H1 (cell line): ENCODE measurements at regions not wholly inside any gene's neighbourhood (a gene's known extent, or its start where the extent isn't known, plus 50 kb on each side); places are given as distances from the start of the nearest gene placed in this dataset.
A peak's percentile ranks its signal among the peaks of the same experiment; 100 is the strongest.

Experiments used
- CTCF ChIA-PET: fragments of 300-600 bp; sonication (Branson Sonifier 250); formaldehyde crosslinking; loops from one replicate; lab custom pipeline; 2021; ENCODE audit not compliant: partially characterized antibody; lab: Charles Lee
- POLR2A ChIA-PET: fragments of 300-600 bp; sonication (Branson Sonifier 250); formaldehyde crosslinking; loops from one replicate; lab custom pipeline; 2021; ENCODE audit warnings: inconsistent platforms; ENCODE audit not compliant: partially characterized antibody; lab: Charles Lee
- DNase-seq, 2 experiments: peaks; one replicate each; pipeline versions ENCODE4 v3.0.0 to v3.0.0-alpha.2; 2010 to 2022; ENCODE audit warnings: low spot score in 2 of 2, low read depth in 1 of 2, mixed read lengths in 1 of 2
- FAIRE-seq: peaks from 2 replicates; lab custom pipeline; 2011; peaks lifted over from hg19 to GRCh38; lab: Jason Lieb, UNC
- H2AFZ ChIP-seq: 2 replicates; pipeline ENCODE4 v1.8.1; 2012; ENCODE audit warnings: low read length, inconsistent platforms
- H2AK5ac ChIP-seq: 2 replicates; pipeline ENCODE4 v1.6.1; 2013; ENCODE audit warnings: low read depth, low read length
- H2BK120ac ChIP-seq: replicated peaks from 2 replicates; pipeline ENCODE3; 2013; ENCODE audit warnings: low read depth, low read length, inconsistent platforms
- H2BK12ac ChIP-seq: 2 replicates; pipeline ENCODE4 v1.6.1; 2013; ENCODE audit warnings: low read depth, low read length
- H2BK15ac ChIP-seq: 2 replicates; pipeline ENCODE4 v1.6.1; 2013; ENCODE audit warnings: low read length
- H2BK20ac ChIP-seq: 2 replicates; pipeline ENCODE4 v1.6.1; 2013; ENCODE audit warnings: low read length
- H2BK5ac ChIP-seq: 2 replicates; pipeline ENCODE4 v1.6.1; 2013; ENCODE audit warnings: low read depth, low read length
- H3K14ac ChIP-seq: 2 replicates; pipeline ENCODE4 v1.6.1; 2013; ENCODE audit warnings: inconsistent platforms; ENCODE audit not compliant: insufficient read length
- H3K18ac ChIP-seq: 2 replicates; pipeline ENCODE4 v1.6.1; 2013; ENCODE audit warnings: low read length; ENCODE audit errors: extremely low read depth
- H3K23ac ChIP-seq: 2 replicates; pipeline ENCODE4 v1.6.1; 2013; ENCODE audit warnings: inconsistent platforms; ENCODE audit not compliant: insufficient read length
- H3K23me2 ChIP-seq: 2 replicates; pipeline ENCODE4 v1.6.1; 2013; ENCODE audit warnings: low read depth, low read length
- H3K27ac ChIP-seq: 2 replicates; pipeline ENCODE4 v1.6.1; 2011; ENCODE audit warnings: low read depth, low read length, inconsistent platforms
- H3K27me3 ChIP-seq, 4 experiments: replicated peaks in 1 of 4; 1 replicate in 1 of 4; 2 replicates in 3 of 4; pipeline versions ENCODE4 v1.6.1 to v1.8.1; 2011 to 2013; ENCODE audit warnings: low read length in 3 of 4, mild to moderate bottlenecking in 3 of 4, inconsistent platforms in 2 of 4, mixed read lengths in 2 of 4, moderate library complexity in 1 of 4; ENCODE audit not compliant: control insufficient read depth in 3 of 4, insufficient read depth in 3 of 4; ENCODE audit errors: extremely low read depth in 1 of 4
- H3K36me3 ChIP-seq, 4 experiments: 2 replicates each; pipeline versions ENCODE4 v1.6.1 to v1.8.1; 2011 to 2013; ENCODE audit warnings: mild to moderate bottlenecking in 4 of 4, low read length in 3 of 4, moderate library complexity in 2 of 4, control low read depth in 1 of 4, inconsistent platforms in 1 of 4; ENCODE audit not compliant: insufficient read depth in 4 of 4, control insufficient read depth in 2 of 4
- H3K4ac ChIP-seq: replicated peaks from 2 replicates; pipeline ENCODE3; 2013; ENCODE audit warnings: low read length, low read depth, mixed read lengths, inconsistent platforms; ENCODE audit not compliant: insufficient read length
- H3K4me1 ChIP-seq, 4 experiments: replicated peaks in 1 of 4; 1 replicate in 1 of 4; 2 replicates in 3 of 4; pipeline versions ENCODE4 v1.6.1 to v1.8.1; 2011 to 2013; ENCODE audit warnings: low read length in 3 of 4, inconsistent platforms in 2 of 4, mixed read lengths in 1 of 4; ENCODE audit not compliant: insufficient read depth in 4 of 4, control insufficient read depth in 3 of 4
- H3K4me2 ChIP-seq, 2 experiments: 2 replicates each; pipeline versions ENCODE4 v1.6.1 to v1.8.1; 2011 to 2013; ENCODE audit warnings: low read depth in 2 of 2, low read length in 2 of 2, control low read depth in 1 of 2, inconsistent platforms in 1 of 2, mild to moderate bottlenecking in 1 of 2; ENCODE audit not compliant: insufficient read depth in 1 of 2
- H3K4me3 ChIP-seq, 4 experiments: fragments of 200-600, 300-600 bp in 1 of 4; sonication (generic), shearing (Covaris generic), sonication (Bioruptor Twin) in 1 of 4; 2 replicates each; pipeline versions ENCODE4 v1.5.1 to v1.8.1; 2011 to 2016; ENCODE audit warnings: low read length in 4 of 4, low read depth in 3 of 4, control low read depth in 2 of 4, inconsistent platforms in 2 of 4, mild to moderate bottlenecking in 2 of 4, mixed read lengths in 1 of 4, moderate library complexity in 1 of 4; ENCODE audit not compliant: insufficient read depth in 2 of 4; ENCODE audit errors: extremely low read depth in 1 of 4
- H3K56ac ChIP-seq: replicated peaks from 2 replicates; pipeline ENCODE3; 2013; ENCODE audit warnings: low read depth, mild to moderate bottlenecking, mixed read lengths, low read length, inconsistent platforms; ENCODE audit not compliant: insufficient read length
- H3K79me1 ChIP-seq: 2 replicates; pipeline ENCODE4 v1.6.1; 2013; ENCODE audit warnings: low read depth, low read length, control low read depth
- H3K79me2 ChIP-seq, 2 experiments: 2 replicates each; pipeline versions ENCODE4 v1.6.1 to v1.8.1; 2012 to 2013; ENCODE audit warnings: low read length in 2 of 2, mild to moderate bottlenecking in 2 of 2, inconsistent platforms in 1 of 2; ENCODE audit not compliant: insufficient read depth in 2 of 2, control insufficient read depth in 1 of 2
- H3K9ac ChIP-seq, 4 experiments: replicated peaks in 1 of 4; 1 replicate in 1 of 4; 2 replicates in 3 of 4; pipeline versions ENCODE4 v1.6.1 to v1.8.1; 2011 to 2013; ENCODE audit warnings: low read depth in 3 of 4, low read length in 3 of 4, control low read depth in 2 of 4, mild to moderate bottlenecking in 2 of 4, moderate library complexity in 2 of 4, inconsistent platforms in 1 of 4; ENCODE audit errors: extremely low read depth in 1 of 4
- H3K9me3 ChIP-seq, 2 experiments: 2 replicates each; pipeline versions ENCODE4 v1.6.1 to v1.8.1; 2012 to 2013; ENCODE audit warnings: mild to moderate bottlenecking in 2 of 2, moderate library complexity in 2 of 2, control low read depth in 1 of 2, inconsistent platforms in 1 of 2, low read depth in 1 of 2, low read length in 1 of 2, mixed read lengths in 1 of 2; ENCODE audit not compliant: insufficient read depth in 2 of 2
- H4K20me1 ChIP-seq, 2 experiments: replicated peaks in 1 of 2; 2 replicates each; pipeline versions ENCODE3 to v1.8.1; 2011 to 2013; ENCODE audit warnings: inconsistent platforms in 2 of 2, low read length in 2 of 2, mild to moderate bottlenecking in 1 of 2; ENCODE audit not compliant: insufficient read depth in 2 of 2, control insufficient read depth in 1 of 2
- H4K5ac ChIP-seq: 2 replicates; pipeline ENCODE4 v1.6.1; 2013; ENCODE audit warnings: low read length, low read depth, mixed read lengths, inconsistent platforms; ENCODE audit not compliant: insufficient read length
- H4K8ac ChIP-seq: 2 replicates; pipeline ENCODE4 v1.8.0; 2013; ENCODE audit warnings: mild to moderate bottlenecking, moderate library complexity, low read length, inconsistent platforms; ENCODE audit not compliant: insufficient read depth; ENCODE audit errors: extremely low read depth
- H4K91ac ChIP-seq: replicated peaks from 2 replicates; pipeline ENCODE3; 2013; ENCODE audit warnings: low read length, mixed read lengths, inconsistent platforms; ENCODE audit not compliant: insufficient read length
- RAD21 ChIP-seq, 2 experiments: IDR thresholded peaks in 1 of 2; conservative IDR thresholded peaks in 1 of 2; 2 replicates each; pipeline ENCODE4 v1.6.1; 2011; ENCODE audit warnings: low read depth in 2 of 2, low read length in 2 of 2, improper control_type of control experiment in 1 of 2, inconsistent platforms in 1 of 2, mild to moderate bottlenecking in 1 of 2, moderate library complexity in 1 of 2
- USF2 ChIP-seq: IDR thresholded peaks from 2 replicates; pipeline ENCODE4 v1.6.1; 2011; ENCODE audit warnings: low read length, improper control_type of control experiment
- WGBS, 2 experiments: shearing (Covaris generic) in 1 of 2; methylation state at CpG; one replicate each; pipeline versions ENCODE4 v1.1.6 to v1.1.7; 2013 to 2015; ENCODE audit warnings: low lambda C conversion rate in 2 of 2, mixed read lengths in 2 of 2, inconsistent platforms in 1 of 2, low coverage in 1 of 2, missing lambda C conversion rate in 1 of 2; ENCODE audit not compliant: insufficient replicate concordance in 2 of 2, insufficient coverage in 1 of 2, insufficient read length in 1 of 2; ENCODE audit errors: extremely low coverage in 1 of 2, missing lambda C conversion rate in 1 of 2; 5-methylcytosine and 5-hydroxymethylcytosine counted together

- Histone ChIP-seq H2BK5ac (no peak overlapping the region), H2BK120ac (no peak overlapping the region), H4K91ac (no peak overlapping the region), H3K9ac (no peak overlapping the region), H3K4me1 (peaks cover 2 to 7% (median 5%) of the 10 kb centered on the region in 4 experiments), H3K23me2 (no peaks in the 10 kb centered on the region), H2BK15ac (no peak overlapping the region), H2AFZ (no peak overlapping the region), H4K20me1 (no peaks in the 10 kb centered on the region), H3K79me1 (no peaks in the 10 kb centered on the region), H4K8ac (no peak overlapping the region), H3K56ac (no peak overlapping the region), H3K4me2 (no peak overlapping the region), H3K79me2 (no peaks in the 10 kb centered on the region), H3K4me3 (no peak overlapping the region), H3K14ac (no peak overlapping the region), H3K27ac (no peak overlapping the region), H3K23ac (no peak overlapping the region), H4K5ac (no peak overlapping the region), H2BK20ac (no peak overlapping the region), H3K9me3 (no peaks in the 10 kb centered on the region), H3K18ac (no peak overlapping the region), H2BK12ac (no peak overlapping the region), H2AK5ac (no peak overlapping the region), H3K4ac (no peak overlapping the region), H3K27me3 (no peaks in the 10 kb centered on the region; a peak in 1 of 7 replicates), H3K36me3 (no peaks in the 10 kb centered on the region)
- FAIRE-seq (no peak), DNase-seq (no peak)
- TF ChIP-seq RAD21 (IDR thresholded peaks at IDR 0.05 in 1 of 2, conservative IDR thresholded peaks at IDR 0.05 in 1 of 2; ENCODE audit: low read depth in 2 of 2, low read length in 2 of 2) (peak in 1 of 2 experiments; percentile 31; a peak in 2 of 4 replicates), USF2 (no peak)
- ChIA-PET CTCF (interaction anchor here (0.5 to 4.8 kb wide), 2 partner anchors 91 to 315 kb away, joined by 3 to 16 read pairs; no protein-coding TSS in a partner anchor), POLR2A (no interaction called here)
- WGBS, 2 experiments = 72% methylated on average over 2 of the region's 2 CpGs; no CpG with 5 or more reads in 1 of the 2 experiments
These were observed 253.2 kb downstream of the NR2F2 start for GRCh38 chr15:96583671-96584070.
